H1 (cell line): ENCODE measurements at regions not wholly inside any gene's neighbourhood (a gene's known extent, or its start where the extent isn't known, plus 50 kb on each side); places are given as distances from the start of the nearest gene placed in this dataset.

ENCODE experiments used
- BACH1 ChIP-seq: IDR thresholded peaks from 2 replicates; pipeline ENCODE4 v1.6.1; 2012; ENCODE audit warnings: low read length, improper control_type of control experiment
- CBX5 ChIP-seq: fragments of 300-800, 300-1000 bp; sonication (generic); IDR thresholded peaks from 2 replicates; pipeline ENCODE4 v1.7.1; 2016; ENCODE audit warnings: antibody characterized with exemption, low read length, low read depth
- CHD7 ChIP-seq: fragments of 300-600 bp; sonication (generic); IDR thresholded peaks from 2 replicates; pipeline ENCODE4 v1.7.1; 2012; ENCODE audit warnings: low read length, moderate library complexity, mild to moderate bottlenecking, inconsistent platforms; ENCODE audit not compliant: insufficient replicate concordance
- EP300 ChIP-seq, 2 experiments: IDR thresholded peaks; 1 replicate in 1 of 2; 2 replicates in 1 of 2; pipeline ENCODE4 v1.6.1; 2011 to 2012; ENCODE audit warnings: low read depth in 2 of 2, low read length in 2 of 2, mild to moderate bottlenecking in 2 of 2, borderline replicate concordance in 1 of 2, inconsistent platforms in 1 of 2, moderate library complexity in 1 of 2
- GABPA ChIP-seq: IDR thresholded peaks from 2 replicates; pipeline ENCODE4 v1.6.1; 2011; ENCODE audit warnings: mild to moderate bottlenecking, low read length, moderate library complexity, borderline replicate concordance; ENCODE audit not compliant: insufficient read depth
- NRF1 ChIP-seq: IDR thresholded peaks from 2 replicates; pipeline ENCODE4 v1.6.1; 2011; ENCODE audit warnings: mild to moderate bottlenecking, low read depth, low read length, improper control_type of control experiment
- SIX5 ChIP-seq: IDR thresholded peaks from 2 replicates; pipeline ENCODE4 v1.6.1; 2011; ENCODE audit warnings: mild to moderate bottlenecking, low read depth, low read length
- SP2 ChIP-seq: IDR thresholded peaks from 2 replicates; pipeline ENCODE4 v1.6.1; 2012; ENCODE audit warnings: mild to moderate bottlenecking, low read length, inconsistent platforms
- TF ChIP-seq, protein P1 (sequence below): IDR thresholded peaks from 2 replicates; pipeline ENCODE4 v1.6.1; 2012; ENCODE audit warnings: inconsistent platforms

- TF ChIP-seq CHD7, result no peak
- TF ChIP-seq BACH1, result no peak
- TF ChIP-seq, protein P1, sequence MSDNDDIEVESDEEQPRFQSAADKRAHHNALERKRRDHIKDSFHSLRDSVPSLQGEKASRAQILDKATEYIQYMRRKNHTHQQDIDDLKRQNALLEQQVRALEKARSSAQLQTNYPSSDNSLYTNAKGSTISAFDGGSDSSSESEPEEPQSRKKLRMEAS, result no peak
- no peak for TF ChIP-seq CBX5
- no peak for TF ChIP-seq GABPA
- no peak for TF ChIP-seq SP2
- TF ChIP-seq NRF1, result no peak
- TF ChIP-seq EP300 (IDR thresholded peaks at IDR 0.05; ENCODE audit: borderline replicate concordance in 1 of 2, low read depth in 2 of 2, low read length in 2 of 2), result no peak
- TF ChIP-seq SIX5, result no peak
These were observed 172.3 kb upstream of the TBCA start (continued) for GRCh38 chr5:77948476-77948875.
